ENCODE measurements at regions not wholly inside any gene's neighbourhood (a gene's known extent, or its start where the extent isn't known, plus 50 kb on each side); places are given as distances from the start of the nearest gene placed in this dataset.
"Not testable (repeated sequence)": the region's sequence is repeated elsewhere in the genome, so short reads cannot be mapped to it uniquely, and the experiment has no call there.

DNA sequence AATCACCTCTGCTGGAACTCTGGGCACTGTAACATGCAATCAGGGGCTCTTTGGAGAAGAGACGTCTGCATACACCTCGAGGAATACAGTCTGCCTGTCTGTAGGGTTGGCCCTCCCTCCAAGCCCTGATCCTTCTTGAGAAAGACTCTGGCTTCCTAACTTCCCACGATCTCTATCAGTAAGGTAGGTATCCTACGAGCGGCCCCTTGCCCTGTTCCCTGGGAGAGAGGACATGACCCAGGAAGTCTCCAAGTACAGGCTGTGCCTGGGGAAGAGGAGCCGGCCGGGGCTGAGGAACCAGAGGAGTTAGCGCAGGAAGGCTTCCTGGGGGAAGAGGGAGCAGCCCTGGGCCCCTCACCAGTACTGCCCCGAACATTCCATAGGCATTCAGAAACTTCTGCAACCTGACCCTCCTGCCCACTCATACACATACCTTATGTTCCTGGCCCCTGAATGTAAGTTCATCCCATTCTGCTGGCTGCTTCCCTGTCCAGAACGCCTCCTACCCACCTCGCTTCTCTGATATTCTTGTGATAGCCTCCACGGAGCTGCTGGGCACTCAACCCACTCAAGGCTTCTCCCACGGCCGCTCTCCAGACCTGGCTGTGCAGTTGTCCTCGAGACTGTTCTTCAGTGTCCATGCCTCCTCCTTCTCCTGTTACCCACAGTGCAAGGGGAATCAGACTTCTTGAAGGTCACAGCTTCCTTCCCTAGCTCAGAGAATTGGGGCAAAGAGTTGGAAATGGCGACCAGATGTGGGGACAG lies 116.1 kb downstream of the CYP26B1 start:
- DNase-seq: no peak

DNA sequence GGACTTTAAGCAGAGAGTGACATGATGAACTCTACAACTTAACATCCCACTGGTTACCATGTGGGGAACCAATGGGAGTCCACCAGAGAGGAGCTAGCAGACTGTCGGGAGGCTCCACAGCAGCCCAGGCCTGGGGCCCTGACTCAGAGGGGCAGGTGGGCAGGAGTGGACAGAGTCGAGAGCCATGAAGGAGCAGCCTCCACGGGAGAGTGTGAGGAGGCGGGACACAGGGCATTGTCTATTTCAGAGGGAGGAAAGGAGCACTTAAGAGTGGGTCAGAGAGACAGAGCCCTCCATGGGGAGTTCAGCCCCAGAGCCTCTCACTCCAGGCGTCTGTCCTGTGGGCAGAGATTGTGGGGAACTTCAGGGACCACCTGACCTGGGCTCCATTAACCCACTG lies 118.7 kb downstream of the CYP26B1 start:
- DNase-seq: no peak

DNA sequence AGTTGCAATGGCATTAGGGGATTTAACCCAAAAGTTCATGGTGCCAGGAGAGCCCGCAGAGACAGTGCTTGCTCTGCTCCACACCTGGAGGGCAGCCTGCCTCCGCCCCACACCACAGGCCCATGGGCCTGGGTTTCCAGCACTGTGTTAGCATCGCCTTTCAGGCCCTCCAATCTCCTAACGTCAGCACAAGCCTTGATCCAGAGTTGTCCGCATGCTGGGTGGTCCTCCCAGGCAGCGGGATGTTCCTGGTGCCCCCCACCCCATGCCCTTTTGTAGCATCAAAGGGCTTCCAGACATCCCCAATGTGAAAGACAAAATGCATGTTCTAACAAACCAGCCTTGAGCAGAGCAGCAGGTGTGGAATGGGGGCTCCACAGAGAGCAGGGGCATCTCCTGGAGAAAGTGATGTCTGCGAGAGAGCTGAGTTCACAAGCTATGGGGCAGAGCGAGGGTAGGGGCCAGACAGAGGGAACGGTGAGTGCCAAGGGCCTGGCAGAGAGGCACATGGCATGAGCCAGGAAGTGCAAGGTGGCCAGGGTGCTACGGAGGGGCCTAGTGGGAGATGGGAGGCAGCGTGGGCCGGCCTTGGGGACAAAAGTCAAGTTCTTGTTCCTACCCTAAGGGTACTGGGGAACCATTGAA lies 119.2 kb downstream of the CYP26B1 start:
- DNase-seq: no peak

DNA sequence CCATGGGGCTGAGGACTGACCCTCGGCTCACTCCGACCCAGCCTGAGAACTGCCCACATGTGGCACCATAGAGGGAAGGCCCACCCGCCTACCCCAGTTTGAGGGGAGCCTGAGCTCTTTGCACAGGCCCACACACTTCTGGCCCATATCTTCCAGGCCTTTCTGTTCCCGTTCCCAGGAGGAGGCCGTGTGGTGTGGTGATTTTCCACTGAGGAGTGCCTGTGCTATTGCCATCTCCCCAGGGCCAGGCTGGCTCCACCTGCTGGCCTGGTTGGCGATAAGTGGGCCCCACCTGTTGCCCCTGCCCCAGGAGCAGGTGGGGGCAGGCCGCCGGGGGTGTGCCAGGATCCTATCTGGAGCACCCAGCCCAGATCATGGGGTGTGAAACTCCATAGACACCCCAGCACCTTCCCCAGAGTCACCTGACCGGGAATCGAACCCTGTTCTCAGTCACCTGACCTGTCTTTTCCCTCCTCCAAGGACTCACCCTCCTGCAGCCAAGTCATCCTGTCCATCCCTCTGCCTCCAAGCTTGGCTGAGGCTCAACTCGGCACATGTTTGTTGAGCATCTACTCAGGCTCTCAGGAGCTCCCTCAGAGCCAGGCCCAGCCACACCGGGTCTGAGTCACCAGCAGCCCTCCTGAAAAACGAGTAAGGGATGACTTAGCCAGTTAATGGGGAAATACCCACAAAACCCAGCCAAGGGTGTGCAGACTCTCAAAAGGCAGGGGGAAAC lies 120.1 kb downstream of the CYP26B1 start:
- DNase-seq: no peak

DNA sequence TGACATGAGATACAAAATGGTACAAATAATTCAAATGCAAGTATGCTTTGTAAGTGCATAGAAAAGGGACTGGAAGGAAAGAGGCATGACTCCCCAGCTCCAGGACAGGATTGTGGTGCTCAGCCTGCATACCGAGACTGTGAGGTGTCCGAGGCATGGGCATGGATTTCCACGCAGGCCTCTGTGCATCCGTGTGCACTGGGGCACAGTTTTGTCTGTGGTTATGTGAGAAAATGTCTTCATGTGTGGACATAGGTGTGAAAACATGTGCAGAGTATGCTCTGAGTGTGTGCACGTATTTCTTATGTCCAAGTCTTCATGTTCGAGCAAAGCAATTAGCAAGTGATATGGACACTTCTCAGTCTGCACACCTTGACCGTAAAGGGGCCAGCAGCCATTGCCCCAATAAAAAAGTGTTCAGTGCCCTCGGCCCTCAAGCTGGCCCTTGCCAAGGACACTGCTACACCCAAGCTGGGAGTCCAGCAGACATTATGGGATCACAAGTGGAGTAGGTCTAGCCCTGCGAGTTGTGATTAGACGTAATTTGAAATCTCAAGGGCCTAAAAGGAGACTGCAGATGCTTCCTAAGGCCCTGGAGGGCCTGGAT lies 120.7 kb downstream of the CYP26B1 start:
- DNase-seq: no peak

DNA sequence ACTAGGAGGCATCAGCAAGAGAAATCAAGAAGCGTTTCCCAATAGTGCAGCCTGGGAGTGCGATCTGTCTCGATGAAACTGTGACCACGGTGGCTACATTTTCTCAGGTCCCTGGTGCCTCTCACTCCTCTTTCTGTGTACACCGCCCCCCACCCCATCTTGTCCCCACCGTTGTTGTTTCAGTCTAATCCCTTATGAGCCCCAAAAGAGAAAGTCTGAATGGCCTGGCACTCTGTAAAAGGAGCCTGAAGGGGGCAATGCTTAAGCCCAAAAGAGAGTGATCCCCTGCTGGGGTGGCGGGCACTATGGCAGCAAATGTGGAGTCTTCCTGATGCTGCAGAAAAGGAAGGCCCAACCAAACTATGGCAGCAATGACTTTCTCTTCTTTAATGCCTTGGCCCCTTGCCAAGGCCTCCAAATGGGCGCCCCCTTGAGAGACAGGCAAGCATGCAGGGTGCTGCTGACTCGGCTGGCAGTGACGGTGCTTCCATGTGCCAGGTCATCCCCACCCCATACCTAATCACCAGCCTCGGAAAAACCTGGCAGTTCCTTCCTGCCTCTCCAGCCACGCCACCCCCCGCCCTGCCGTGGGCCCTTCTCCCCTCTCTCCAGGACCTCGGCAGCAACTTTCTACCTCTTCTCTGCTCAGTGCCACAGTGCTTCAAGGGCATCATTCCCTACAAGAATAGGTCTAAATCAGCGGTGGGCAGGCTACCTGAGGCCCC lies 123.0 kb downstream of the CYP26B1 start:
- DNase-seq: no peak

DNA sequence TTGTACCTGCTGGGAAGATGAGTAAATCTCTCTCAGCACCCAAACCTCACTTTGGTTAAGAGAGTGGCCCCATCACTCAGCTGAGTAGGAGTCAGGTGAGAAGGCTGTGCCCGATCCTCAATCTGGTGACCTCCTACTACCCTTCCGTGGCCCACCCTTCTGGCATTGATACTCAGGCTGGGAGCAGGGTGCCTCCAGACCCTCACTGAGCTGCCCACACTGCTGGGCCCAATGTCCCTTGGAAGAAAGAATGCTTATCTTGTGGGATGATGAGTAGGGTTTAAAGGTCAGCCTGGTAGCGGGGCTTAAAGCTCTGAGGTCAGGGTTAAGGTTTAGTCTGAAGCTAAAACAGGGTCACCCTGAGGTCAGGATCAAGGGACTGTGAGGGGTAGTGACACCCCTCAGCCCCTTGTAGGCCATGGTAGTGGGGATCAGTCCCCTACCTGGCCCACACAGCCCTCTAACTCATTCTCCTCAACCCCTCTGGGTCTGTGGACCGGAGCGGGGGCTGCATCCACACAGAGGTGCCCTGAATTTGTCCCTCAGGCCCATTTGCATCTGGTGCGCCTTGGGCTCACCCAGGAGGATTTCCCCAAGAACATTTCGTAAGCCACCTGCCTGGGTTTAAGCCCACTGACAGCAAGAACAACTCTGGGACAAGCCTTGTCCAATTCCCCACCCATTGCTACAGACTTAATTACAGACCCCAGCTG lies 123.8 kb downstream of the CYP26B1 start:
- DNase-seq: no peak

DNA sequence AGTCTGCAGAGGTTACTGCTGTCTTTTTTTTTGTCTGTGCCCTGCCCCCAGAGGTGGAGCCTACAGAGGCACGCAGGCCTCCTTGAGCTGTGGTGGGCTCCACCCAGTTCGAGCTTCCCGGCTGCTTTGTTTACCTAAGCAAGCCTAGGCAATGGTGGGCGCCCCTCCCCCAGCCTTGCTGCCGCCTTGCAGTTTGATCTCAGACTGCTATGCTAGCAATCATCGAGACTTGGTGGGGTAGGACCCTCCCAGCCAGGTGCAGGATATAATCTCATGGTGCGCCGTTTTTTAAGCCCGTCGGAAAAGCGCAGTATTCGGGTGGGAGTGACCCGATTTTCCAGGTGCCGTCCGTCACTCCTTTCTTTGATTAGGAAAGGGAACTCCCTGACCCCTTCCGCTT lies 126.3 kb downstream of the CYP26B1 start:
- DNase-seq: not testable (repeated sequence)

DNA sequence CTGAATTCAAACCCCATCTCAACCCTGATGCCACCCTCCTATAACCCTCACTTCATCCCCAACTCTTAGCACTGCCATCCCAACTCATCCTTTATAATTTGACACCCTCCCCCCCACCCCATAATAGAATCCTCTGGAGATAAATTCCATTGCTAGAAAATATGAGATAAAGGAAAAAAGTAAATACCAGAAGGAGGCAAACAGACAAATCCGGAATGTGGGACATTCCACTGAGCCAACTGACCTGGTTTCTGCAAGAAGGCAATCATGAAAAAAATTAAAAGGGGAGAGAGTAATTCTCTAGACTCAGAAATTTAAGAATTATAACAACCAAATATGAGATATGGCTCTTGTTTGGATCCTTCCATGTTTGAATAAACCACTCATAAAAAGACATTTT lies 132.4 kb downstream of the CYP26B1 start:
- DNase-seq: no peak

DNA sequence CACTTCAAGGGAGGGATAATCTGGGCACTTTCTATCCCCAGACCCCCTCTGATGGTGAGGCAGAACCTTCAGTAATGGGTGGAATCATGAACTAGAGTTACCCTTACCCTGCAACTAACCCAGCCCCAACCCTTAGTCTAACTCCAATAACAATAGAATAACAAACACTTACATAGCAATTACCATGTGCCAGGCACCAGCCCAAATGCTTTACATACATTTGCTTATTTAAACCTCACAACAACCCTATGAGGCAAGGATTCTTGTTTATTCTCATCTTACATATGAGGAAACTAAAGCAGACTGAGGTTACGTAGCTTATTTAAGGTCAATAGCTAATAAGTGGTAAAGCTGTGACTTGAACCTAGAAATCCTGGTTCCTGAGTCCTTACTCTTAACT lies 132.8 kb downstream of the CYP26B1 start:
- DNase-seq: no peak

DNA sequence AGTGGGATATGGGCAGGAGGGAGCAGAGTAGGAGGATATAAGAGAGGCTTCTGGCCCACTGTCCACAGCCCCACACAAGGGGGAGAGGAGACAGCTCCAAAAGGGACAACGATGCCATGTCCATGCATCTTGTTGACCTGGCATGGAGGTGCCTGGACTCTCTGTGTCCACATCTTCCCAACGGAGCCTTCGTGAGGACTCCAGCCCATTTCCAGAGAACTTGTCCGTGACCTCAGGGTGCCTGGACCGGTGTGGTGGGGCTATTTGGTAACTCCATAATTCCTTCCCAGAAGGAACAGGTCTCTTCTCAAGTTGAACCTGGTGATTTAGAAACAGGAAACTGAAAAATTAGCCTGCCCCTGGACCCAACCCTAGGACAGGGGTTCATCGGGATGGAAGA lies 133.9 kb downstream of the CYP26B1 start:
- no peak for DNase-seq

DNA sequence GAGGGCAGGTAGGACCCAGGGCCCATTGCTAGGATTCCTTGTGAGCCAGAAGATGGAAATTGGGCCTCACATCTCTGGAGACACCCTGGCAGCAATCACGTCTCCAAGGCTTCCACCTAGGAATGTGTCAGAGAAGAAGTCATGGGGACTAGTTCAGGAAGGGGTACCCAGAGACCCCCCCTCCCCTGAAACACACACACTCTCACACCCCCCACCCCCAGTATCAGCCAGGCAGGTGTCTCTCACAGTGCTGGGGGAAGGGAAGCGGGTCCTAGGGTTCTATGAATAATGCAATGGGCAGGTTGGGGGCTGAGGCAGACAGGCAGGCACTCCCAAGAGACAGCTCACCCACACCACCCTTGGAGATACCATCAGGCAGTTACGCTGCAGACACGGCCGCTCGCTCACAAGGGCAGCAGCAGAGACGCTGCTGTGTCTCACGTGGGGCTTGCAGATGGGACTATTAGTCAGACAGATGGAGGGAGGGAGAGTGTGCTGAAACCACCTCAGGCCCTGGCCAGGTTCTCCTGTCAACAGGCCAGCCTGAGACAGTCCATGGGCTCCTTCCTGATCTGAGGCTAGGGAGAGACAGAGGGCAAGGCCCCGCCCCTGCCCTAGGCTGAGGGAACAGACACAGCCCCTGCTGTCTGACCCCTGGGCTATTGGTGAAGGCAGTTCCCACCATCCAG lies 134.6 kb downstream of the CYP26B1 start:
- DNase-seq: no peak

DNA sequence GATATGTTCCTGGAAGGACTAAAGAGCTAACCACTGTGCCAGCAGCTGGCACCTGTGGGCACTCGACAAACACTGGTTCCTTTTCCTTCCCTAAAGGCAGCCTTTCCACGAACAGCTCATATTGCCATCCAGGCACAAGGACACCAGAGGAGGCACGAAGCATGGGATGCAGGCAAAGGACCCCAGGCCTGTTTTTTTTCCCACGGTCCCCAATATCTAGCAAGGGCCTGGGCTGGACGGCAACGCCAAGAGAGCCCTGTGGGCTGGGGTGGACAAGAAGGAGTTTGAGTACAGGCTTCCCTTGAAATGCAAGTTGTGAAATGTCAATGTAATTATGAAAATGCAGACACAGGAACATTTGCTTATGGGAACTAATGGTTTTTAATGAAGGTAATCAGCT lies 135.9 kb downstream of the CYP26B1 start:
- DNase-seq: no peak

DNA sequence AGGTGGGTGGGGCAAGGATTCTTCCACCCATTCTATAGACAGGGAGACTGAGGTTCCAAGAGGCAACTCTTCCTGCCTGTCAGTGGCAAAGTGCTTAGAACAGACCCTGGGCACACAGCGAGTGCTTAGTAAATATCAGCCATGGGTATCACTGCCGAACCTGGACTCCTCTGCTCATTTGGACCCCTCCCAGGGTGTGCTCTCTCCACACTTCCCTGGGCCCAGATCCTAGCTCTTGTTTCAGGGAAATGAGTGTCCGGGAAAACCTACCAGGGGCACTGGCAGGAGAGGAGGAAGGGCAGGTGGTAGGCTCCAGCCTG lies 136.3 kb downstream of the CYP26B1 start:
- DNase-seq: no peak

DNA sequence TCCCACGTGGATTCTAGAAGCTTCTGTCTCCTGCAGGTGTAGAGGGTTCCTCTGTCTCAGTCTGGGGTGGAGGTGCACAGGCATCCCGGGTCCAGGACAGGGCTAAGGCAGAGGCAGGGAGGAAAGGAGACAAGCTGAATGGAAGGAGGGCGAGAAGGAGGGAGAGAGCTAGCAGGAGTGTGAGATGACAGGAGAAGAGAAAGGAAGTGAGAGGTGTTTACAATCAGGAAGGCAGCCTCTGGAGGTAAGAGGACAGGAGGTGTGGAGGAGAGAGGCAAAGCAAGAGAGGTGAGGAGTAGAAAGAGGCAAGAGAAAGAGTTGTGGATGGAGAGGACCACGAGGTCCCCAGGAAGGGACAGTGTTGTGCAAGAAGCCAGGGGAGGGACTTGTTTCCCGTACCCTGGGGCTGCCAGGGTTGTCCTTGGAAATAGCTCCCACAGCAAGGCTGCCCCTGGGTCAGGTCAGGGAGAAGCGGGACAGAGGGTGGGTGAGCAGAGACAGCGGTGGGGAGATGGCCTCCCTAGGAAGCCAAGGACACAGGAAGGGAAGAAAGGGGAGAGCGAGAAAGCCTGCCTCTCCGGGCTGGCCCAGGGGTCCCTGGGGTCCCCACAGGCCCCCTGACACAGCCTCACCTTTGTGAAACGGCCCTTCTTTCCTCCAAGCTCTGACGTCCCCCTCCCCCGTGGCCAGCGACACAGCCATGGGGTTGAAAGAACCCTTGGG lies 136.9 kb downstream of the CYP26B1 start:
- DNase-seq: no peak

DNA sequence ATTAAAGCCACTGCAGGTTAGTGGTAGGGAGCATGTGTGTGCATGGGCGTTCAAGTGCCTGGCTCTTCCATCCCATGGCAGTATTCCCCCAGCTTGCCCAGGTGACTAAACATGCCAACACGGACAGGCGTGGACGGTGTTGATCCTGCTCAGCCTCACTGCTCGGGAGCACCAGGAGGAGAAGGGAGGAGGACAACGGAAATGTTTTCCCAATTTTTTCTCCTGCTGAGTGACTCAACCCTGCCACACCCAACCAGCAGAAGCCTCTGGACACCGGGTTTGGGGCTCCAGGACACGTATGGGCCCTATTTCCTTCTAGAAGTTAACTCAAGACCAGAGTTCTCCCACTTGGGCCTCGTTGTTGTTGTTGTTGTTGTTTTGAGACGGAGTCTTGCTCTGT lies 139.1 kb downstream of the CYP26B1 start:
- no peak for DNase-seq

DNA sequence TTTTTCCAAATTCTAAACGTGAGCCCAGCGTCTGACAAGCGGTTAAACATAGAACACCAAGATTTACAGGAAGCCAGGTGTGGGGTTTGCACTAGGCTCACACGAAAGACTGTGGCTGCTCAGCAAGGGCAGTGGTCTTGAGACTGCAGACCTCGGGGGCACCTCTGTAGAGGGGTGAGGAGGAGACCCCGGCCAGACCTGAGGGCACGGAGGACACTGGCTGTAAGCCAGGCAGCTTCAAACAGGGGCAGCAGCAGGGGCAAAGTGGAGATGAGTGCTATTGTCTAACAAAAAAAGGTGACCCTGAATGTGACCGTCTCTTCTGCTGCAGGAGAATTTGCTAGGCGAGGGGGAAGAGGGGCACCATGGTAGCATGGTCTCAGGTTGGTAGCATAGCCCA lies 140.3 kb downstream of the CYP26B1 start:
- no peak for DNase-seq

DNA sequence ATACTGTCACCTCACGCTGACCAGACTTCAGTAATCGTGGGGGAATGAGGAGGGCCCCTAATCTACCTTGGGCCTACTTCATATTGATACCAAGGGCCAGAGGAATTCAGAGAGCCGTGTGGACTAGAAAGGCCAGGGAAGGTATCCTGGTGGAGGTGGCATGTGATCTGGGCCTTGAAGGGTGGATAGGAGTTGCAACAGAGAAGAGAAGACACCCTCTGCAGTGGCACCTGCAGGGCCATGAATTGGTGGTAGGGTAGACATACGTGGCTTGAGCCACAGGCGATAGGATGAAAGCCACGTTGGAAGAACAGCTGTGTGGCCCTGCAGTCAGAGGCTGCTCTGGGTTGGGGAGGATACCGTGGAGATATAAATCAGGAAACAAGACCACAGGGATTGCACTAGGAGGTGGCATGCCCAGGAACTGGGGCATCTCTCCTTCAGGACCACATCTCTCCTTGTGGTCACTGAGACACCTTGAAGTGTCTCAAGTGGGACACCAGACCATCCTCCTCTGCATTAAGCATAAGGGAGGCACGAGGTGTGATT lies 141.4 kb downstream of the CYP26B1 start:
- DNase-seq: no peak

DNA sequence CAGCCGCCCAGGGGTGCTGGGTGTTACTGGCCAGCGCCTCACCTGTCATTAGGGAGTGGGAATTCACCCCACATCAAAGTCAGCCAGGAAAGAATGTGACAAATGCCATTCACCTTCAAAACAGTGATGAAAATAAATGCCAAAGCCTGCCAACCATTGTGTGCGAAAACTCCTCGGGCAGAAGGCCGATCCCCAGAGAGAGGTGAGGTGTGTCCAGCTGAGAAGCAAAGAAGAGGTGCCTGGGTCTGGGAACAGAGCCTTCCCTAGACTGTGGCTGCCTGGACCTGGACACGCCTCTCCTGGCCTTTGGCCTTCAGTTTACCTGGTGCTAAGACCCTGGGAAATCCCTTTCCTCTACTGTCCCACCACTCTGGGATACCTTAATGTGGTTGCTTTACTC lies 142.7 kb downstream of the CYP26B1 start:
- no peak for DNase-seq

DNA sequence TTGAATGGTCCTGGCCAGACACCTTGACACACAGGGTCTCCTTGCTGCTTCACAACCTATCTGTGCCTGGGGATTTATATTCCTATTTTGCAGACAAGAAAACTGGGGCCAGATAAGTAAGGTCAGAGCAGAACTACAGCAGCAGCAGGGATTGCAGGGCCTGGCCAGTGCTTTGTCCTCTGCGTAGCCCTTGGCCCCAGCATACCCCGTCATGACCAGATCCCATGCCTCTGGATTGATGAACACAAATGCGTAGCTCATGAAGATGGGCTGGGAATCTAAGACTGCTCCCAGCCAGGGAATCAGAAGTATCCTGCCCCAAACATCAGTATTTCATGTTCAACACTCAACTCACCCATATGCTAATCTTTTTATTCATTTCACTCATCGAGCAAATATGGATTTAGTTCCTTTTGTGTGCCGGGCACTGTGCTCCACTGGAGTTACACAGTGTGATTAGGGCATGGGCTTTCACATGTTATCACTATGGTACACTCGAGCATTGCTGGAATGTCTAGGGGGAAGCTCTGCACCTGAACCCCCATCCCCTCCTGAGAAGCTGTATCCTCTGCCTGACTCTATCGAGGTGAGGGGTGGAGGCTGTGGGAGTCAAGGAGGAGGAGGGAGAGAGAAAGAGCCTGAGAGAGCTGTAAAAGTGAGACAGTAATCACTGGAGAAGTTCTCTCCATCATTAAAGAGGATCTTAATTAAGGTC lies 143.3 kb downstream of the CYP26B1 start:
- no peak for DNase-seq
